WI38 (cell line): ENCODE measurements at regions not wholly inside any gene's neighbourhood (a gene's known extent, or its start where the extent isn't known, plus 50 kb on each side); places are given as distances from the start of the nearest gene placed in this dataset.

ENCODE experiments used
- H3K4me3 ChIP-seq: 2 replicates; pipeline ENCODE4 v1.5.1; 2011; ENCODE audit warnings: low read depth, mild to moderate bottlenecking, control low read depth, low read length
- TF ChIP-seq, protein P1 (sequence below): IDR thresholded peaks from 2 replicates; pipeline ENCODE4 v1.5.1; 2012; ENCODE audit warnings: low read depth, mild to moderate bottlenecking, control low read depth, low read length

DNA sequence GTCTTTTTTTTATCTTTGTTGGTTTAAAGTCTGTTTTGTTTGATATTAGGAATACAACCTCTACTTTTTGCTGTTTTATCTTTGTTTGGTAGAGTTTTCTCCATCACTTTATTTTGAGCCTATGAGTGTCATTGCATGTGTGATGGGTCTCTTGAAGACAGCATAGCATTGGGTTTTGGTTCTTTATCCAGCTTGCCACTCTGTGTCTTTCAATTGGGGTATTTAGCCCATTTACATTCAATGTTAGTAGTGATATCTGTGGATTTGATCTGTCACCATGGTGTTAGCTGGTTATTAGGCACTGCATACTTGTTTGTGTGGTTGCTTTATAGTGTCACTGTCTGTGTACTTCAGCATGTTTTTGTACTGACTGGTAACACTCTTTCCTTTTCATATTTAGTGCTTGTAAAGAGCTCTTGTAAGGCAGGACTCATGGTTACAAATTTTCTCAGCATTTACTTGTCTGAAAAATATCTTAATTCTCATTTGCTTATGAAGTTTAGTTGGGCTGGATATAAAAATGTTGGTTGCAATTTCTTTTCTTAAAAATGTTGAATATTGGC is 845.5 kb downstream of the TLE4 start:
- TF ChIP-seq, protein P1, sequence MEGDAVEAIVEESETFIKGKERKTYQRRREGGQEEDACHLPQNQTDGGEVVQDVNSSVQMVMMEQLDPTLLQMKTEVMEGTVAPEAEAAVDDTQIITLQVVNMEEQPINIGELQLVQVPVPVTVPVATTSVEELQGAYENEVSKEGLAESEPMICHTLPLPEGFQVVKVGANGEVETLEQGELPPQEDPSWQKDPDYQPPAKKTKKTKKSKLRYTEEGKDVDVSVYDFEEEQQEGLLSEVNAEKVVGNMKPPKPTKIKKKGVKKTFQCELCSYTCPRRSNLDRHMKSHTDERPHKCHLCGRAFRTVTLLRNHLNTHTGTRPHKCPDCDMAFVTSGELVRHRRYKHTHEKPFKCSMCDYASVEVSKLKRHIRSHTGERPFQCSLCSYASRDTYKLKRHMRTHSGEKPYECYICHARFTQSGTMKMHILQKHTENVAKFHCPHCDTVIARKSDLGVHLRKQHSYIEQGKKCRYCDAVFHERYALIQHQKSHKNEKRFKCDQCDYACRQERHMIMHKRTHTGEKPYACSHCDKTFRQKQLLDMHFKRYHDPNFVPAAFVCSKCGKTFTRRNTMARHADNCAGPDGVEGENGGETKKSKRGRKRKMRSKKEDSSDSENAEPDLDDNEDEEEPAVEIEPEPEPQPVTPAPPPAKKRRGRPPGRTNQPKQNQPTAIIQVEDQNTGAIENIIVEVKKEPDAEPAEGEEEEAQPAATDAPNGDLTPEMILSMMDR, result no peak
- H3K4me3 ChIP-seq, result no peak overlapping the region

DNA sequence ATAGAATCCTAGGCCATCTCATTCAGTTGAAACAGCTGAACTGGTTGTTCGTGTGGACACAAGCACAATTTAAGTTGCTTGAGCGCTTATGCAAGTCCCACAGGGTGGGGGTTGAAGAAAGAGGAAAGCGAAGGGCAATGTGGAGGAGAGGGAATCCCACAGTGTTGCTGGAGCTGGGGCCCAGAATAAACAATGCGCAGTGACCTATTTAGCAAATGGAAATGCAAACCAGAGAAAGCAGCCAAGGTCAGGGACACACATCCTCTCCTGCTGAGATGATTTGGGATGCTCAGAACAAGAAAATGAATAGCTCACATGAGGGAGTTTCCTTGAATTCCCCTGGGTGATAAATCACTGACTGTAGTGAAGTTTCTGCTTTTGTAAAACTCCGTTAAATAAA is 838.3 kb downstream of the TLE4 start:
- H3K4me3 ChIP-seq, result no peak overlapping the region
- TF ChIP-seq, protein P1, result no peak

DNA sequence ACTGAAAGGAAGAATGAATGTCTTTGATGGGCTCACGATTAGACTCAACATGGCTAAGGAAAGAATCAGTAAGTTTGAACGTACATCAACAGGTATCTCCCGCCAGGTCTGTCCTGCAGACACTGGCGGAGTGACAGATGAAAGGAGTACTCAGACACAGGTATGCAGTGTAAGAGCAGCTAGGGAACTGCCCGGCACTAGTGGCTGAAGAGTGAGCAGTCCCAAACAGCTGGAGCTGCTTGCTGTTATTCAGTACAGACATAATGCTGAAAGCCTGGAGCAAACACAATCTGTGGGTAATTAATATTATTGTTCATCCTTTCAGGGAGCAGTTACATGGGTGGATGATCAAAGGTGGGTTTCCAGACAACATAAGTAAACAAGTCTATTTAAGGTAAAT is 835.5 kb downstream of the TLE4 start:
- TF ChIP-seq, protein P1, result no peak
- H3K4me3 ChIP-seq, result no peak overlapping the region

DNA sequence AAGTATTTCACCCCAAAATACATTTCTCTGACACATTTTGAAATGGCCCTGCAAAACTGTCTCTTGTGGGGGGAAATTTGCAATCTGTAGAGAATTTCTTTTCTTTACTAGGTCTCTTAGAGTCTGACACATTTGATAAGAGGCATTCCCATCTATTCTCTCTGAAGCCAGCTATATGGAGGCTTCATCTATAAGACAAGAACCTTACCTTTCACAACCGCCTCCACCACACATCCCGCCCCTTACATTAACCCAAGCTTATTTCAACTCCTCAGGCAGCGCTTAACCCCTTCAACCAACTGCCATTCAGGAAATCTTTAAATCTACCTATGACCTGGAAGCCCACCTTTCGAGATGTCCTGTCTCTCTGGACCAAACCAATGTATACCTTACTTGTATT is 829.5 kb downstream of the TLE4 start:
- no peak overlapping the region for H3K4me3 ChIP-seq
- TF ChIP-seq, protein P1, result no peak

DNA sequence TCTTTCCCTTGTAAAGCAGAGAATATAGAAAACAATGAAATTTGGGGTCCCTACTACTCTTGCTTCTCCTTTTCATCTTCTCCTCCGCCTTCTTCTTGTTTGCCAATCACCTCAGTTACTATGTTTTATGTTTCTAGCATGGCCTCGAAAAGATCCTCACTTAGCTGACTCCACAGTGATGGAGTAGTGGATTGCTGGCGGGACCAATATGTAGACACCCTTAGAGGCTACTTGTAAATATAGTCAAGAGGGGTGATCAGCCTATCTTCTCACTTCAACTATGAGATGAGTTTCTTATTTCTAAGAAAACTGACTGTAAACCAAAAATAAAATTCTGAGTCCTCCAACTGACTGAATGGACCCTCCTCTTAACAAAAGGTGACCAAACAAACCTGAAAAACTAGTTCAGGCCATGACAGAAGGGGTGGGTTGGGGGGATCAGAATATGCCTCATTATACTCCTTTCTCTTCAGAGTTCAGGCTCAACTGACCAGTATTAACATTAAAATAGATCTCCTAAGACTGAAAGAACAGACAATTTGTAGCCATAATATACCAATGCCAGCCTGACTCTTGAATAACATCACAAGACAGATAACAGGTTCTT is 829.0 kb downstream of the TLE4 start:
- TF ChIP-seq, protein P1, result no peak
- H3K4me3 ChIP-seq, result no peak overlapping the region

DNA sequence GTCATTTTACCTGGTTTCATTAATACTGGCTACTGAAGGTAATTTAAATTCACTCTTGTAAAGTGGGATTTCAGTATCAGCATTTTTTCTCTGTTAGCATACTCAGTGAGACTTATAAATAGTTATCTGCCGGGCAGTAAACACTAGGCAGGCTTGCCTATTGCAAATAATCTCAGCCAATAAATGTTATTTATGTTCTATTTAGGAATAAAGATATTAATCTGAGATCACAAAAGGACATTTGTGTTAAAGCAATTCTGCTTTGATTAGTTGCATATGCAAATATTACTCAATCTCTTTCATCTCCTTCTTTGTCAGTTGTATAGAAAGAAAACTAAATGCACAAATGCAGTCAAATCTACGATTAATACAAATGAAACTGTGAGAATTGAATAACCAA is 827.8 kb downstream of the TLE4 start:
- TF ChIP-seq, protein P1, result no peak

DNA sequence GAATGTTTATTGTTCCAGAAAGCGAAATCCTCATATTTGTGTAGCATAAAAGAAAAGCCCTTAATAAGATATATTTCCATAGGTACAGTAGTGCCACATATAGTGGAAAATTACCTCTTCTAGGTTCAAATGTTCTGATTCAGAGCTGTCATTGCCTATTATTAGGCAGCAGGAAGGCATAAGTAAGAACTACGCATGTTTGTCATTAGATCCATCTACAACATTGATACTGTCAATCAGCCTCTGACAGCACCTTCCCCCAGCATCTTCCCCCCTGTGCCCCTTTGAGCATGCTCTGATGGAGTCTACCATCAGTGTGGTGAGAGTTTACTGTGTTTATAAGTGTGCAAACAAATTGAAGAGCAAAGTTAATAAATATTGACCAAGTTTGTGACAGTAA is 816.1 kb downstream of the TLE4 start:
- no peak overlapping the region for H3K4me3 ChIP-seq
- TF ChIP-seq, protein P1, result no peak

More for the DNA sequence above, 827.8 kb downstream of the TLE4 start:
- H3K4me3 ChIP-seq, result no peak overlapping the region
